ENCODE measurements at regions not wholly inside any gene's neighbourhood (a gene's known extent, or its start where the extent isn't known, plus 50 kb on each side); places are given as distances from the start of the nearest gene placed in this dataset.

DNA sequence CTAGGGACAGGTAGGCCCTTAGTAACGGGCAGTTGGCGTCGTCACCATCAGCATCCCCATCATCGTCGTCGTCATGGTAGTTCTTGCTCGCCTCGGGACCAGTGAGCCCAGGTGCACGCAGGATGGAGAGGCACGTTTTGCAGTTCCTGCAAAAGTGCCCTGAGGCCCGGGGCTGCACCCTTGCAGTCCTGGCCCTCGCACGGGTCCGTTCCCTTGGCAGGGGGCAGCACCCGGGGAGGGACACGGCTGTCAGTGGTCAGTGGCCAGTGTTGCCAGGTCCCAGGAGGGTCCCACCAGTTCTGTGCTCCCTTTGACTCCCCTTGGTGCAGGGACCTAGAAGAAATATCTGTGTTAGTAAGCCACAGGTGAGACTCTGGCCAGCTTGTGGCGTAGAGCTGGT lies 243.9 kb upstream of the CIBAR2 start:
- TF ChIP-seq, protein P1, sequence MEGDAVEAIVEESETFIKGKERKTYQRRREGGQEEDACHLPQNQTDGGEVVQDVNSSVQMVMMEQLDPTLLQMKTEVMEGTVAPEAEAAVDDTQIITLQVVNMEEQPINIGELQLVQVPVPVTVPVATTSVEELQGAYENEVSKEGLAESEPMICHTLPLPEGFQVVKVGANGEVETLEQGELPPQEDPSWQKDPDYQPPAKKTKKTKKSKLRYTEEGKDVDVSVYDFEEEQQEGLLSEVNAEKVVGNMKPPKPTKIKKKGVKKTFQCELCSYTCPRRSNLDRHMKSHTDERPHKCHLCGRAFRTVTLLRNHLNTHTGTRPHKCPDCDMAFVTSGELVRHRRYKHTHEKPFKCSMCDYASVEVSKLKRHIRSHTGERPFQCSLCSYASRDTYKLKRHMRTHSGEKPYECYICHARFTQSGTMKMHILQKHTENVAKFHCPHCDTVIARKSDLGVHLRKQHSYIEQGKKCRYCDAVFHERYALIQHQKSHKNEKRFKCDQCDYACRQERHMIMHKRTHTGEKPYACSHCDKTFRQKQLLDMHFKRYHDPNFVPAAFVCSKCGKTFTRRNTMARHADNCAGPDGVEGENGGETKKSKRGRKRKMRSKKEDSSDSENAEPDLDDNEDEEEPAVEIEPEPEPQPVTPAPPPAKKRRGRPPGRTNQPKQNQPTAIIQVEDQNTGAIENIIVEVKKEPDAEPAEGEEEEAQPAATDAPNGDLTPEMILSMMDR (IDR thresholded peaks at IDR 0.05): no peak
- TF ChIP-seq POLR2A (IDR thresholded peaks at IDR 0.05): no peak

All from vagina (tissue), 2 donors.